ENCODE measurements at regions not wholly inside any gene's neighbourhood (a gene's known extent, or its start where the extent isn't known, plus 50 kb on each side); places are given as distances from the start of the nearest gene placed in this dataset.
A peak's percentile ranks its signal among the peaks of the same experiment; 100 is the strongest.

DNA sequence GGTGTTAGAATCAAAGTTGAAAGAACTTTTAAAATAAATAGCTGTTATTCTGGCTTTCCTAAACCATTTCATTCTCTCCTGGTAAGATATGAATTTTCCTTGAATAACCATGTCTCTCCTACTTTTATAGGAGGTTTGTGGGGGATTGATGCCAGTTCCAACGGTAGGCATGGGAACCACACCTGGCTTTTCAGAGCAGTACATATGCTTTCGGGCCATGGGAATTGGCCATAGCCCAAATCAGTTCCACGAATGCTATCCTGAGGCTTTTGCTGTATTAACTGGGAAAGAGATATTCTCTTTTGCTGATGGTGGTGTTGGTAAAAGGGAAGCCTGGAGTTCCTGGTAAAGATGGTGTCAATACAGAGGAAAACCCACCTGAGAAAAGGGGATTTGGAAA, 396.2 kb upstream of the ZNF385D start:
- BruUV-seq (replicated peaks), result no TSS peak
- DNase-seq, result no peak
- no peaks in the 10 kb centered on the region for H3K27me3 Mint-ChIP-seq (ENCODE audit: unreplicated experiment)
- intact Hi-C loops (cut with micrococcal nuclease; ENCODE audit: unreplicated experiment), result no loop called here
- CTCF ChIA-PET, result no interaction called here
- no peak overlapping the region for H3K27ac Mint-ChIP-seq (ENCODE audit: unreplicated experiment)
- H3K36me3 Mint-ChIP-seq (ENCODE audit: insufficient read depth, unreplicated experiment), result no peaks in the 10 kb centered on the region
- TF ChIP-seq, protein P1, sequence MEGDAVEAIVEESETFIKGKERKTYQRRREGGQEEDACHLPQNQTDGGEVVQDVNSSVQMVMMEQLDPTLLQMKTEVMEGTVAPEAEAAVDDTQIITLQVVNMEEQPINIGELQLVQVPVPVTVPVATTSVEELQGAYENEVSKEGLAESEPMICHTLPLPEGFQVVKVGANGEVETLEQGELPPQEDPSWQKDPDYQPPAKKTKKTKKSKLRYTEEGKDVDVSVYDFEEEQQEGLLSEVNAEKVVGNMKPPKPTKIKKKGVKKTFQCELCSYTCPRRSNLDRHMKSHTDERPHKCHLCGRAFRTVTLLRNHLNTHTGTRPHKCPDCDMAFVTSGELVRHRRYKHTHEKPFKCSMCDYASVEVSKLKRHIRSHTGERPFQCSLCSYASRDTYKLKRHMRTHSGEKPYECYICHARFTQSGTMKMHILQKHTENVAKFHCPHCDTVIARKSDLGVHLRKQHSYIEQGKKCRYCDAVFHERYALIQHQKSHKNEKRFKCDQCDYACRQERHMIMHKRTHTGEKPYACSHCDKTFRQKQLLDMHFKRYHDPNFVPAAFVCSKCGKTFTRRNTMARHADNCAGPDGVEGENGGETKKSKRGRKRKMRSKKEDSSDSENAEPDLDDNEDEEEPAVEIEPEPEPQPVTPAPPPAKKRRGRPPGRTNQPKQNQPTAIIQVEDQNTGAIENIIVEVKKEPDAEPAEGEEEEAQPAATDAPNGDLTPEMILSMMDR (IDR thresholded peaks at IDR 0.05; ENCODE audit: unreplicated experiment), result no peak
- H3K9me3 Mint-ChIP-seq (ENCODE audit: low read depth, unreplicated experiment), result no peaks in the 10 kb centered on the region
- no peak overlapping the region for H3K4me3 Mint-ChIP-seq (ENCODE audit: low read depth, unreplicated experiment)
- no peaks in the 10 kb centered on the region for H3K4me1 Mint-ChIP-seq (ENCODE audit: low read depth, unreplicated experiment)

DNA sequence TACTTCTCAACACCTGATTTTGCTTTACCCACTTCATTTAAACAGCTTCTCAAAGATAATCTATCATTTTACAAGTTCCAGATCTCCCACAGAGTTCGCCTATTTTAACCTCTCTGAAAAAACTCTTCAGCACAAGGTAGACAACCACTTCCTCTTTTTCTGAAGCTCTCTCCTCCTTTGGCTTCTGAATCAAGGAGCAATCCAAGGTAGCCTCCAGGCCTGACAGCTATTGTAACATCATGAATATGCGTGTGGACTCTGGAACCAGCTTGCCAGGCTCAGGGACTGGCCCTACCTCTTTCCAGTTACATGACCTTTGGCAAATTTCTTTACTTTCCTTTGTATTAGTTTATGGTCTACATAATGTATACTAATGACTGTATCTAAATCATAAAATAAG, 405.9 kb upstream of the ZNF385D start:
- Mint-ChIP-seq H3K27me3 (ENCODE audit: unreplicated experiment) (no peaks in the 10 kb centered on the region), H3K4me3 (ENCODE audit: low read depth, unreplicated experiment) (no peak overlapping the region), H3K9me3 (ENCODE audit: low read depth, unreplicated experiment) (no peaks in the 10 kb centered on the region), H3K36me3 (ENCODE audit: insufficient read depth, unreplicated experiment) (no peaks in the 10 kb centered on the region), H3K4me1 (ENCODE audit: low read depth, unreplicated experiment) (peaks cover 14% of the 10 kb centered on the region), H3K27ac (ENCODE audit: unreplicated experiment) (no peak overlapping the region)
- CTCF ChIA-PET, result no interaction called here
- intact Hi-C loops (cut with micrococcal nuclease; ENCODE audit: unreplicated experiment), result no loop called here
- no TSS peak for BruUV-seq (replicated peaks)
- TF ChIP-seq, protein P1 (IDR thresholded peaks at IDR 0.05; ENCODE audit: unreplicated experiment), result no peak
- no peak for DNase-seq

DNA sequence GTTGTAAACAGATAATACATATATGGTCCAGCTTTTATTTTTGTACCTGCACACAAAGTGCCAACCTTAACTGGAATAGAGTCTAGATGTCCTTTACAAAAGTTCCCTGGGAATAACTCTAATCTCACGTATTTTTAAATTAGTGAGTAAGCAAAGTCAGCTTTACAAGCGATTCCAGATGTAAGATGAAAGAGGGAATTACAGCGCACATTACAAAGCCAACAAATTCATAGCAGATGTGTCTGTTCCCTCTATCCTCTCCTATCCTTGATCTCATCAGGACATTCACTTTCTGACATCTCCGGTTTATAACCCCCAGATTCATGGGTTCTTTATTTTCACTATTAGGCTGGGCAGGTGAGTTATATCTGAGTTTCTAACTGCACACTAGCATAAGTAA, 406.8 kb upstream of the ZNF385D start:
- no peaks in the 10 kb centered on the region for H3K9me3 Mint-ChIP-seq (ENCODE audit: low read depth, unreplicated experiment)
- no peaks in the 10 kb centered on the region for H3K27me3 Mint-ChIP-seq (ENCODE audit: unreplicated experiment)
- CTCF ChIA-PET, result no interaction called here
- intact Hi-C loops (cut with micrococcal nuclease; ENCODE audit: unreplicated experiment), result no loop called here
- H3K36me3 Mint-ChIP-seq (ENCODE audit: insufficient read depth, unreplicated experiment), result no peaks in the 10 kb centered on the region
- BruUV-seq (replicated peaks), result no TSS peak
- TF ChIP-seq, protein P1 (IDR thresholded peaks at IDR 0.05; ENCODE audit: unreplicated experiment), result no peak
- peaks cover 14% of the 10 kb centered on the region for H3K4me1 Mint-ChIP-seq (ENCODE audit: low read depth, unreplicated experiment)
- DNase-seq, result no peak
- H3K27ac Mint-ChIP-seq (ENCODE audit: unreplicated experiment), result no peak overlapping the region
- no peak overlapping the region for H3K4me3 Mint-ChIP-seq (ENCODE audit: low read depth, unreplicated experiment)

DNA sequence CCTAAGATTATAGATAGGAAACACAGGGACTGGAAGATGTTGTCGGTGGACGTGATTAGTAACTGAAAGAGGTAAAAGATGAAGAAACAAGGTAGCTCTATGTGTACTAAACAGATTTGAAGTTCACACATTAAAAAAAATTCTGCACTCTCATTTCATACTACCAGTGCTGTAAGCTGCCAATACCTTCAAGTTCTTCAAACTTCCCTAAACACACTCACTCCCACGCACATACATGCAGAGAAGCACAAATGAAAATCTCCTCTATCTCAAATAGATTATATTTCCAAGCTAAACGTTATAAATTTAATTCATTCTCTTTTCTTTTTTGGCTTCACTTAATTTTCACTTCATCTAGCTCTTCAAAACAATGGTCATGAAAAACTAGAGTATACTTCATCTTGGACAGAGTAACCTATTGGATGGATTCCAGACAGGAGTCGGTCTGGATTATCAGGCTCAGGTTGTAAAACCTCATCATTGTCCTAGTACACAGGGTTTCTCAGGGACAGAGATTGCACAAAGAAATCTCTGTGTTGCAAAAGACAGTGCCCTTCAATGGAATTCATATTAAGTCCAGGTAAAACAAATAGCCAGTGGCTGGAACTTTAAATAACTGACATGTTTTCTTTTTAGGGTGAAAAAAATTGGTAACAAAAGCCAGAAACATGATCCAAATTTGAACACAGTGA, 408.1 kb upstream of the ZNF385D start:
- no peak overlapping the region for H3K27ac Mint-ChIP-seq (ENCODE audit: unreplicated experiment)
- no peaks in the 10 kb centered on the region for H3K27me3 Mint-ChIP-seq (ENCODE audit: unreplicated experiment)
- no peaks in the 10 kb centered on the region for H3K36me3 Mint-ChIP-seq (ENCODE audit: insufficient read depth, unreplicated experiment)
- H3K4me3 Mint-ChIP-seq (ENCODE audit: low read depth, unreplicated experiment), result no peak overlapping the region
- peak; percentile 3 for DNase-seq
- peaks cover 14% of the 10 kb centered on the region for H3K4me1 Mint-ChIP-seq (ENCODE audit: low read depth, unreplicated experiment)
- H3K9me3 Mint-ChIP-seq (ENCODE audit: low read depth, unreplicated experiment), result no peaks in the 10 kb centered on the region
- TF ChIP-seq, protein P1 (IDR thresholded peaks at IDR 0.05; ENCODE audit: unreplicated experiment), result no peak
- intact Hi-C loops (cut with micrococcal nuclease; ENCODE audit: unreplicated experiment), result no loop called here
- BruUV-seq (replicated peaks), result no TSS peak
- CTCF ChIA-PET, result no interaction called here

All from Calu3 (cell line).